Hepatocyte (in vitro differentiated cells): ENCODE measurements at regions not wholly inside any gene's neighbourhood (a gene's known extent, or its start where the extent isn't known, plus 50 kb on each side); places are given as distances from the start of the nearest gene placed in this dataset.

Experiments used
- DNase-seq: peaks from one replicate; pipeline ENCODE4 v3.0.0-alpha.2; 2016; ENCODE audit warnings: low spot score
- H2AFZ ChIP-seq: fragments of 200-600 bp; sonication (generic); 2 replicates; pipeline ENCODE4 v1.6.0; 2016; ENCODE audit warnings: antibody characterized with exemption, mild to moderate bottlenecking
- H3K27ac ChIP-seq: fragments of 200-600 bp; sonication (generic); 2 replicates; pipeline ENCODE4 v1.5.1; 2016; ENCODE audit warnings: mild to moderate bottlenecking
- H3K27me3 ChIP-seq: fragments of 200-600 bp; sonication (generic); 2 replicates; pipeline ENCODE4 v1.6.1; 2016
- H3K36me3 ChIP-seq: fragments of 200-600 bp; sonication (generic); replicated peaks from 2 replicates; pipeline ENCODE4 v1.5.1; 2016; ENCODE audit warnings: low read depth; ENCODE audit not compliant: insufficient read depth
- H3K4me1 ChIP-seq: fragments of 200-600 bp; sonication (generic); 2 replicates; pipeline ENCODE4 v1.5.1; 2016; ENCODE audit warnings: mild to moderate bottlenecking, moderate library complexity; ENCODE audit not compliant: insufficient read depth
- H3K4me2 ChIP-seq: fragments of 200-600 bp; sonication (generic); 2 replicates; pipeline ENCODE4 v1.6.0; 2016
- H3K4me3 ChIP-seq: fragments of 200-600 bp; sonication (generic); 2 replicates; pipeline ENCODE4 v1.5.1; 2016; ENCODE audit warnings: mild to moderate bottlenecking
- H3K79me2 ChIP-seq: fragments of 200-600 bp; sonication (generic); 2 replicates; pipeline ENCODE4 v1.6.0; 2017; ENCODE audit warnings: mild to moderate bottlenecking
- H3K9me2 ChIP-seq: fragments of 200-600 bp; sonication (generic); replicated peaks from 2 replicates; pipeline ENCODE4 v1.6.0; 2017; ENCODE audit warnings: mild to moderate bottlenecking; ENCODE audit not compliant: insufficient read depth
- H3K9me3 ChIP-seq: fragments of 200-600 bp; sonication (generic); 2 replicates; pipeline ENCODE4 v1.5.1; 2016; ENCODE audit warnings: low read depth, mild to moderate bottlenecking
- H4K20me1 ChIP-seq: fragments of 200-600 bp; sonication (generic); 2 replicates; pipeline ENCODE4 v1.6.0; 2016; ENCODE audit warnings: mild to moderate bottlenecking; ENCODE audit not compliant: insufficient read depth, poor library complexity, severe bottlenecking
- EZH2 ChIP-seq: fragments of 200-600 bp; sonication (generic); IDR thresholded peaks from 2 replicates; pipeline ENCODE4 v1.6.1; 2016; ENCODE audit warnings: antibody characterized with exemption, mild to moderate bottlenecking, borderline replicate concordance
- EZH2phosphoT487 ChIP-seq: fragments of 200-600 bp; sonication (generic); IDR thresholded peaks from one replicate; pipeline ENCODE4 v1.6.1; 2018; ENCODE audit warnings: antibody characterized with exemption, mild to moderate bottlenecking, low read depth, moderate library complexity; ENCODE audit not compliant: unreplicated experiment, severe bottlenecking
- WGBS: methylation state at CpG from one replicate; pipeline ENCODE4 v1.1.6; 2016; ENCODE audit warnings: low lambda C conversion rate; ENCODE audit errors: missing lambda C conversion rate; 5-methylcytosine and 5-hydroxymethylcytosine counted together
- TF ChIP-seq, protein P1 (sequence below): fragments of 200-600 bp; sonication (generic); IDR thresholded peaks from 2 replicates; pipeline ENCODE4 v1.5.1; 2016; ENCODE audit warnings: antibody characterized with exemption, mild to moderate bottlenecking; ENCODE audit not compliant: poor library complexity

DNA sequence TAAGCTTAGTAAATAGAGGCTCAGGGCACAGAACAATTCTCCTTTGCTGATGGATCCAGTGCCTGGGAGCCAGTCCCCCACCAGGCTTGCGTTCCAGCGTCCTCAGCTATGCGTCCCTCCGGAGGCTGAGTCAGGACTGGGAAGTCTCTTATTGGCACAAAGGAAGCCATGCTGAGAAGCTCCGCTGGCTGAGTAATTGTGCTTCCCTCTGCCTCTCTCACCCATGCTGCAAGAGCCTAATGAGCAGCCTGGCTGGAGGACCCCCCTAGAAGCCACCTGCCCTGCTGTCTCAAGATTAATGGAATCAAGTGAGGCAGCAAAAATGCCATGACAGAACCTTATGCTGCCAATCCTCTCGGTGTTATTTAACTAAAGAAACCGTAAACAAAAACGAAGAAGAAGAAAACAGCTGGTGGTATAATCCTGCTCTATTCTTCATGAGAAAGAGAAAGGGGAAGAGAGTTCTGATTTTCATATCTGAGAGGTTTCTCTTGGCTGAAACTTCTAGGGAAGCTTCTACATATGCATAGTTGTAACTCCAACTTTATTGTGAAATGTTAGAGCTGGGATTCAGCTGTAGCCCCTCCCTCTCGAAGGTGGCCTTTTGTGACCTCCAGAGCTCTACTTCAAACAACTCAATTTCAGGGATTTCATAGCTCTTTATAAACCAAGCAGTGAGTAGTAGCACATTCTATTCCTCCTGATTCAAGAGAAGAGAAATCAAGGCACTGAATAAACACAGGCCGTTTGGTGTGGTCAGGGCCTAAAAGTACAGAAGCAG lies 185.4 kb upstream of the SEMA6A start:
- Histone ChIP-seq H3K9me2 (no peaks in the 10 kb centered on the region), H3K4me1 (no peaks in the 10 kb centered on the region), H3K27ac (peak overlapping the region; percentile 17), H3K79me2 (no peaks in the 10 kb centered on the region), H2AFZ (no peak overlapping the region), H4K20me1 (no peaks in the 10 kb centered on the region), H3K4me2 (no peak overlapping the region), H3K36me3 (no peaks in the 10 kb centered on the region), H3K4me3 (no peak overlapping the region), H3K27me3 (no peaks in the 10 kb centered on the region), H3K9me3 (no peaks in the 10 kb centered on the region)
- TF ChIP-seq EZH2 = no peak
- TF ChIP-seq EZH2phosphoT487 = no peak
- TF ChIP-seq, protein P1, sequence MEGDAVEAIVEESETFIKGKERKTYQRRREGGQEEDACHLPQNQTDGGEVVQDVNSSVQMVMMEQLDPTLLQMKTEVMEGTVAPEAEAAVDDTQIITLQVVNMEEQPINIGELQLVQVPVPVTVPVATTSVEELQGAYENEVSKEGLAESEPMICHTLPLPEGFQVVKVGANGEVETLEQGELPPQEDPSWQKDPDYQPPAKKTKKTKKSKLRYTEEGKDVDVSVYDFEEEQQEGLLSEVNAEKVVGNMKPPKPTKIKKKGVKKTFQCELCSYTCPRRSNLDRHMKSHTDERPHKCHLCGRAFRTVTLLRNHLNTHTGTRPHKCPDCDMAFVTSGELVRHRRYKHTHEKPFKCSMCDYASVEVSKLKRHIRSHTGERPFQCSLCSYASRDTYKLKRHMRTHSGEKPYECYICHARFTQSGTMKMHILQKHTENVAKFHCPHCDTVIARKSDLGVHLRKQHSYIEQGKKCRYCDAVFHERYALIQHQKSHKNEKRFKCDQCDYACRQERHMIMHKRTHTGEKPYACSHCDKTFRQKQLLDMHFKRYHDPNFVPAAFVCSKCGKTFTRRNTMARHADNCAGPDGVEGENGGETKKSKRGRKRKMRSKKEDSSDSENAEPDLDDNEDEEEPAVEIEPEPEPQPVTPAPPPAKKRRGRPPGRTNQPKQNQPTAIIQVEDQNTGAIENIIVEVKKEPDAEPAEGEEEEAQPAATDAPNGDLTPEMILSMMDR = no peak
- no peak for DNase-seq
- 62% methylated on average over 10 of the region's 10 CpGs for WGBS

DNA sequence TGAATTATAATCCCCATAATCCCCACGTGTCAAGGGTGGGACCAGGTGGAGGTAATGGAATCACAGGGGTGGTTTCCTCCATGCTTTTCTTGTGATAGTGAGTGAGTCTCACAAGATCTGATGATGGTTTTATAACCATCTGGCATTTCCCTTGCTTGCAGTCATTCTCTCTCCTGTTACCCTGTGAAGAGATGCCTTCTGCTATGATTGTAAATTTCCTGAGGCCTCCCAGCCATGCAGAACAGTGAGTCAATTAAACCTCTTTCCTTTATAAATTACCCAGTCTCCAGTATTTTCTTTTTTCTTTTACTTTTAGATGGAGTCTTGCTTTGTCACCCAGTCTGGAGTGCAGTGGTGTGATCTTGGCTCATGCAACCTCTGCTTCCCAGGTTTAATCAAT lies 182.7 kb upstream of the SEMA6A start:
- H2AFZ ChIP-seq = no peak overlapping the region
- DNase-seq = no peak
- H3K27me3 ChIP-seq = no peaks in the 10 kb centered on the region
- H3K36me3 ChIP-seq = no peaks in the 10 kb centered on the region
- TF ChIP-seq EZH2 (no peak), EZH2phosphoT487 (no peak)
- TF ChIP-seq, protein P1 = no peak
- no peak overlapping the region for H3K27ac ChIP-seq
- H3K9me2 ChIP-seq = no peaks in the 10 kb centered on the region
- H3K4me1 ChIP-seq = no peaks in the 10 kb centered on the region
- no peak overlapping the region for H3K4me3 ChIP-seq
- WGBS = 86% methylated on average over 1 of the region's 1 CpG
- H3K79me2 ChIP-seq = no peaks in the 10 kb centered on the region
- no peaks in the 10 kb centered on the region for H3K9me3 ChIP-seq
- H3K4me2 ChIP-seq = no peak overlapping the region
- H4K20me1 ChIP-seq = no peaks in the 10 kb centered on the region

DNA sequence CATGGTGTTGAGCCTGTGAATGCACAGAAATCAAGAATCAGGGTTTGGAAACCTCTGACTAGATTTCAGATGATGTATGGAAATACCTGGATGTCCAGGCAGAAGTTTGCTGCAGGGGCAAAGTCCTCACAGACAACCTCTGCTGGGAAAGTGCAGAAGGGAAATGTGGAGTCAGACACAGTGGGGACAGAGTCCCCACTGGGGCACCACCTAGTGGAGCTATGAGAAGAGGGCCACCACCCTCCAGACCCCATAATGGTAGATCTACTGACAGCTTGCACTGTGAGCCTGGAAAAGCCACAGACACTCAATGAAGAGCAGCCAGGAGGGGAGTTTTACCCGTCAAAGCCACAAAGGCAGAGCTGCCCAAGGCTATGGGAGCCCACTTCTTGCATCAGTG lies 181.9 kb upstream of the SEMA6A start:
- TF ChIP-seq EZH2phosphoT487 (no peak), EZH2 (no peak)
- TF ChIP-seq, protein P1 = no peak
- H3K36me3 ChIP-seq = no peaks in the 10 kb centered on the region
- 91% methylated on average over 1 of the region's 1 CpG for WGBS
- no peaks in the 10 kb centered on the region for H3K4me1 ChIP-seq
- no peak overlapping the region for H3K4me2 ChIP-seq
- no peaks in the 10 kb centered on the region for H3K9me3 ChIP-seq
- H3K9me2 ChIP-seq = no peaks in the 10 kb centered on the region
- H3K79me2 ChIP-seq = no peaks in the 10 kb centered on the region
- no peaks in the 10 kb centered on the region for H4K20me1 ChIP-seq
- H3K4me3 ChIP-seq = no peak overlapping the region
- H3K27ac ChIP-seq = no peak overlapping the region
- no peaks in the 10 kb centered on the region for H3K27me3 ChIP-seq
- no peak overlapping the region for H2AFZ ChIP-seq
- no peak for DNase-seq

GRCh38 chr5:116754556-116754955 lies 179.9 kb upstream of the SEMA6A start:
- no peak for DNase-seq
- no peaks in the 10 kb centered on the region for H3K36me3 ChIP-seq
- H3K4me2 ChIP-seq = no peak overlapping the region
- H3K9me2 ChIP-seq = no peaks in the 10 kb centered on the region
- no peaks in the 10 kb centered on the region for H3K27me3 ChIP-seq
- H3K9me3 ChIP-seq = no peaks in the 10 kb centered on the region
- no peak overlapping the region for H3K4me3 ChIP-seq
- H3K79me2 ChIP-seq = no peaks in the 10 kb centered on the region
- no peaks in the 10 kb centered on the region for H3K4me1 ChIP-seq
- H2AFZ ChIP-seq = no peak overlapping the region
- no peaks in the 10 kb centered on the region for H4K20me1 ChIP-seq
- TF ChIP-seq, protein P1 = no peak
- TF ChIP-seq EZH2 (no peak), EZH2phosphoT487 (no peak)
- no peak overlapping the region for H3K27ac ChIP-seq
